ENCODE measurements at regions not wholly inside any gene's neighbourhood (a gene's known extent, or its start where the extent isn't known, plus 50 kb on each side); places are given as distances from the start of the nearest gene placed in this dataset.

- H3K4me3 ChIP-seq (replicated peaks in 1 of 3; ENCODE audit: low read depth in 2 of 3, low read length in 3 of 3), result no peak overlapping the region
- H3K4me1 ChIP-seq (ENCODE audit: control insufficient read depth in 1 of 2, insufficient read depth in 2 of 2, low read length in 2 of 2), result no peaks in the 10 kb centered on the region
- Mint-ChIP-seq H3K36me3 (no peaks in the 10 kb centered on the region), H3K27ac (no peak overlapping the region), H3K9me3 (peaks cover 0 to 2% (median 0%) of the 10 kb centered on the region in 7 donors), H3K27me3 (ENCODE audit: low read depth in 3 of 3) (peaks cover 0 to 10% (median under 1%) of the 10 kb centered on the region in 3 donors), H3K4me1 (no peaks in the 10 kb centered on the region), H3K4me3 (no peak overlapping the region)
- intact Hi-C loops (cut with micrococcal nuclease), result no loop called here
- H3K27me3 ChIP-seq (ENCODE audit: control insufficient read depth in 2 of 2, insufficient read depth in 2 of 2, low read length in 2 of 2), result no peaks in the 10 kb centered on the region
- H2AFZ ChIP-seq (ENCODE audit: insufficient read depth, low read depth, low read length, poor library complexity, severe bottlenecking), result no peak overlapping the region
- no peak for DNase-seq
- H3K36me3 ChIP-seq (replicated peaks in 1 of 2; ENCODE audit: control insufficient read depth in 1 of 2, insufficient read depth in 2 of 2, low read length in 2 of 2), result no peaks in the 10 kb centered on the region
- H3K4me2 ChIP-seq (replicated peaks; ENCODE audit: extremely low read depth, low read length, poor library complexity, severe bottlenecking), result no peak overlapping the region
- no peaks in the 10 kb centered on the region for H3K79me2 ChIP-seq (ENCODE audit: insufficient read depth, low read length)
- H3K27ac ChIP-seq (ENCODE audit: low read depth in 1 of 2, low read length in 2 of 2), result no peak overlapping the region
- no peaks in the 10 kb centered on the region for H3K9me3 ChIP-seq (replicated peaks in 1 of 2; ENCODE audit: control insufficient read depth in 1 of 2, insufficient read depth in 1 of 2, low read length in 2 of 2)
- no peak overlapping the region for H3K9ac ChIP-seq (ENCODE audit: insufficient read depth, low read length, poor library complexity, severe bottlenecking)
- H4K20me1 ChIP-seq (ENCODE audit: insufficient read depth, low read length), result no peaks in the 10 kb centered on the region
- no peak for TF ChIP-seq CTCF (IDR thresholded peaks at IDR 0.05)
- WGBS (ENCODE audit: insufficient coverage), result 96% methylated on average over 14 of the region's 14 CpGs
Observed at GRCh38 chr5:174192901-174193300, 147.4 kb downstream of the NSG2 start.

GRCh38 chr5:174195517-174195916, 150.0 kb downstream of the NSG2 start:
- Histone ChIP-seq H3K9me3 (replicated peaks in 1 of 2; ENCODE audit: control insufficient read depth in 1 of 2, insufficient read depth in 1 of 2, low read length in 2 of 2) (no peaks in the 10 kb centered on the region), H3K27ac (ENCODE audit: low read depth in 1 of 2, low read length in 2 of 2) (no peak overlapping the region), H3K4me3 (replicated peaks in 1 of 3; ENCODE audit: low read depth in 2 of 3, low read length in 3 of 3) (no peak overlapping the region), H2AFZ (ENCODE audit: insufficient read depth, low read depth, low read length, poor library complexity, severe bottlenecking) (no peak overlapping the region), H3K4me1 (ENCODE audit: control insufficient read depth in 1 of 2, insufficient read depth in 2 of 2, low read length in 2 of 2) (no peaks in the 10 kb centered on the region), H3K79me2 (ENCODE audit: insufficient read depth, low read length) (no peaks in the 10 kb centered on the region), H3K9ac (ENCODE audit: insufficient read depth, low read length, poor library complexity, severe bottlenecking) (no peak overlapping the region), H4K20me1 (ENCODE audit: insufficient read depth, low read length) (no peaks in the 10 kb centered on the region), H3K36me3 (replicated peaks in 1 of 2; ENCODE audit: control insufficient read depth in 1 of 2, insufficient read depth in 2 of 2, low read length in 2 of 2) (no peaks in the 10 kb centered on the region), H3K4me2 (replicated peaks; ENCODE audit: extremely low read depth, low read length, poor library complexity, severe bottlenecking) (no peak overlapping the region), H3K27me3 (ENCODE audit: control insufficient read depth in 2 of 2, insufficient read depth in 2 of 2, low read length in 2 of 2) (no peaks in the 10 kb centered on the region)
- WGBS (ENCODE audit: insufficient coverage), result 0% methylated on average over 1 of the region's 2 CpGs
- no peak for DNase-seq
- Mint-ChIP-seq H3K36me3 (no peaks in the 10 kb centered on the region), H3K4me3 (no peak overlapping the region), H3K9me3 (peaks cover 0 to 4% (median 0%) of the 10 kb centered on the region in 7 donors), H3K27me3 (ENCODE audit: low read depth in 3 of 3) (peaks cover 0 to 3% (median 0%) of the 10 kb centered on the region in 3 donors), H3K4me1 (no peaks in the 10 kb centered on the region), H3K27ac (no peak overlapping the region)
- TF ChIP-seq CTCF (IDR thresholded peaks at IDR 0.05), result no peak
- intact Hi-C loops (cut with micrococcal nuclease), result no loop called here

Data from CD14-positive monocyte (primary cell).